Aorta (tissue), 5 donors: ENCODE measurements at regions not wholly inside any gene's neighbourhood (a gene's known extent, or its start where the extent isn't known, plus 50 kb on each side); places are given as distances from the start of the nearest gene placed in this dataset.
"Not testable (repeated sequence)": the region's sequence is repeated elsewhere in the genome, so short reads cannot be mapped to it uniquely, and the experiment has no call there.

Experiments
- ATAC-seq: fragments of 200-7000 bp; cut with Tn5 transposase; one replicate; pipeline ENCODE4 v1.9.1; 2022; ENCODE audit warnings: moderate library complexity; ENCODE audit not compliant: low FRiP score
- DNase-seq, 2 donors: peaks; one replicate each; pipeline ENCODE4 v3.0.0-alpha.2; 2020
- H3K27ac ChIP-seq, 2 donors: one replicate each; pipeline ENCODE4 v1.5.1; 2013; ENCODE audit warnings: low read length in 2 of 2, mild to moderate bottlenecking in 2 of 2, moderate library complexity in 2 of 2, control low read depth in 1 of 2, inconsistent platforms in 1 of 2, low read depth in 1 of 2
- H3K27me3 ChIP-seq, 2 donors: one replicate each; pipeline ENCODE4 v1.6.1; 2013; ENCODE audit warnings: control low read depth in 1 of 2, low read length in 1 of 2, mild to moderate bottlenecking in 1 of 2, moderate library complexity in 1 of 2; ENCODE audit not compliant: insufficient read depth in 2 of 2, control insufficient read depth in 1 of 2
- H3K36me3 ChIP-seq, 2 donors: one replicate each; pipeline ENCODE4 v1.6.1; 2013; ENCODE audit warnings: control low read depth in 1 of 2, low read length in 1 of 2, mild to moderate bottlenecking in 1 of 2; ENCODE audit not compliant: insufficient read depth in 2 of 2, control insufficient read depth in 1 of 2
- H3K4me1 ChIP-seq, 2 donors: one replicate each; pipeline ENCODE4 v1.6.1; 2013; ENCODE audit warnings: low read length in 2 of 2, control low read depth in 1 of 2, mild to moderate bottlenecking in 1 of 2, moderate library complexity in 1 of 2; ENCODE audit not compliant: insufficient read depth in 2 of 2, control insufficient read depth in 1 of 2
- H3K4me3 ChIP-seq, 2 donors: one replicate each; pipeline ENCODE4 v1.5.1; 2013; ENCODE audit warnings: low read length in 2 of 2, control low read depth in 1 of 2, mild to moderate bottlenecking in 1 of 2
- H3K9me3 ChIP-seq: one replicate; pipeline ENCODE4 v1.6.1; 2013; ENCODE audit warnings: mild to moderate bottlenecking, low read length; ENCODE audit not compliant: control insufficient read depth
- WGBS, 2 donors: extraction: QIAGEN DNeasy Blood & Tissue Kit; methylation state at CpG; one replicate each; pipeline ENCODE4 v1.1.7; 2013; 5-methylcytosine and 5-hydroxymethylcytosine counted together
- intact Hi-C, 2 donors: fragments of 100-400 bp; cut with DNase I; formaldehyde crosslinking; loops; one replicate each; pipeline versions ENCODE4 v1.14.2 to v1.15.0; 2022
- donor health status: healthy with polysubstance abuse.
- donor health status: Bipolar disorder and iron deficiency.
- donor health status: DM: no; HTN: no; CAD: no.
- donor health status: DM: no; HTN: no; CAD: no.
- donor health status: DM: yes; HTN: yes; CAD: no.

GRCh38 chr6:164751395-164751794 lies 558.0 kb downstream of the C6orf118 start:
- Histone ChIP-seq H3K9me3 (peaks cover 2% of the 10 kb centered on the region), H3K4me1 (no peaks in the 10 kb centered on the region), H3K36me3 (no peaks in the 10 kb centered on the region), H3K27ac (no peak overlapping the region), H3K27me3 (no peaks in the 10 kb centered on the region), H3K4me3 (no peak overlapping the region)
- intact Hi-C loops, result no loop called here
- 79 to 86% methylated on average over 5 of the region's 5 CpGs for WGBS, 2 donors
- no peak for DNase-seq
- no peak for ATAC-seq

GRCh38 chr6:164750128-164750527 lies 559.3 kb downstream of the C6orf118 start:
- intact Hi-C loops, result no loop called here
- H3K4me1 ChIP-seq, result no peaks in the 10 kb centered on the region
- ATAC-seq, result no peak

GRCh38 chr6:164749221-164750064 lies 560.0 kb downstream of the C6orf118 start:
- ATAC-seq (no peak), DNase-seq (peak in 1 of 2 donors; percentile 66)
- no peaks in the 10 kb centered on the region for H3K4me1 ChIP-seq
- peaks cover 0 to 3% of the 10 kb centered on the region in 2 donors for H3K27me3 ChIP-seq
- peaks cover 2% of the 10 kb centered on the region for H3K9me3 ChIP-seq
- intact Hi-C loops, result no loop called here
- no peaks in the 10 kb centered on the region for H3K36me3 ChIP-seq
- WGBS, 2 donors, result 16 to 20% methylated on average over 9 of the region's 9 CpGs
- H3K4me3 ChIP-seq, result no peak overlapping the region
- no peak overlapping the region for H3K27ac ChIP-seq

More at GRCh38 chr6:164750128-164750527, 559.3 kb downstream of the C6orf118 start:
- Histone ChIP-seq H3K36me3 (no peaks in the 10 kb centered on the region), H3K9me3 (peaks cover 2% of the 10 kb centered on the region), H3K27me3 (peaks cover 0 to 3% of the 10 kb centered on the region in 2 donors), H3K27ac (no peak overlapping the region), H3K4me3 (no peak overlapping the region)
- 95 to 97% methylated on average over 3 of the region's 3 CpGs for WGBS, 2 donors
- no peak for DNase-seq

GRCh38 chr6:164744301-164744700 lies 565.1 kb downstream of the C6orf118 start:
- 88 to 89% methylated on average over 4 of the region's 4 CpGs for WGBS, 2 donors
- no peaks in the 10 kb centered on the region for H3K4me1 ChIP-seq
- ATAC-seq, result no peak
- H3K27me3 ChIP-seq, result peaks cover 0 to 3% of the 10 kb centered on the region in 2 donors
- intact Hi-C loops, result no loop called here
- no peaks in the 10 kb centered on the region for H3K9me3 ChIP-seq
- no peak for DNase-seq
- no peaks in the 10 kb centered on the region for H3K36me3 ChIP-seq
- H3K27ac ChIP-seq, result no peak overlapping the region
- H3K4me3 ChIP-seq, result no peak overlapping the region

GRCh38 chr6:164741938-164742451 lies 567.4 kb downstream of the C6orf118 start:
- Histone ChIP-seq H3K27me3 (peaks cover 0 to 3% of the 10 kb centered on the region in 2 donors), H3K4me1 (no peaks in the 10 kb centered on the region), H3K36me3 (no peaks in the 10 kb centered on the region), H3K9me3 (no peaks in the 10 kb centered on the region), H3K4me3 (no peak overlapping the region), H3K27ac (no peak overlapping the region)
- DNase-seq (no peak), ATAC-seq (no peak)
- 58 to 63% methylated on average over 3 of the region's 3 CpGs for WGBS, 2 donors
- intact Hi-C loops, result no loop called here

GRCh38 chr6:164736090-164736489 lies 573.3 kb downstream of the C6orf118 start:
- H3K9me3 ChIP-seq, H3K4me1 ChIP-seq, H3K4me3 ChIP-seq, ATAC-seq, H3K36me3 ChIP-seq, H3K27me3 ChIP-seq, DNase-seq, H3K27ac ChIP-seq, intact Hi-C loops: not testable (repeated sequence)
- WGBS, 2 donors, result 93 to 94% methylated on average over 20 to 25 of the region's 25 CpGs

- no peaks in the 10 kb centered on the region for H3K4me1 ChIP-seq
- no peak overlapping the region for H3K4me3 ChIP-seq
- no peaks in the 10 kb centered on the region for H3K36me3 ChIP-seq
- intact Hi-C loops, result loop anchor here in 1 of 2 donors (2.0 kb wide), 1 partner anchor 61 kb away; no protein-coding TSS in a partner anchor
- WGBS, 2 donors, result 27 to 34% methylated on average over 4 of the region's 4 CpGs
- no peak for DNase-seq
- H3K27me3 ChIP-seq, result no peaks in the 10 kb centered on the region
- no peak overlapping the region for H3K27ac ChIP-seq
- H3K9me3 ChIP-seq, result no peaks in the 10 kb centered on the region
- ATAC-seq, result no peak
These were observed 577.9 kb downstream of the C6orf118 start for GRCh38 chr6:164731539-164731938.

- intact Hi-C loops, result no loop called here
- no peak overlapping the region for H3K4me3 ChIP-seq
- no peaks in the 10 kb centered on the region for H3K4me1 ChIP-seq
- 52 to 55% methylated on average over 4 of the region's 4 CpGs for WGBS, 2 donors
- H3K9me3 ChIP-seq, result no peaks in the 10 kb centered on the region
- no peak for ATAC-seq
- no peaks in the 10 kb centered on the region for H3K36me3 ChIP-seq
- H3K27ac ChIP-seq, result no peak overlapping the region
- H3K27me3 ChIP-seq, result no peaks in the 10 kb centered on the region
- no peak for DNase-seq
These were observed 587.9 kb downstream of the C6orf118 start for GRCh38 chr6:164721460-164721859.

- Histone ChIP-seq H3K27ac (no peak overlapping the region), H3K36me3 (no peaks in the 10 kb centered on the region), H3K9me3 (no peaks in the 10 kb centered on the region), H3K4me1 (no peaks in the 10 kb centered on the region), H3K27me3 (no peaks in the 10 kb centered on the region), H3K4me3 (no peak overlapping the region)
- ATAC-seq (no peak), DNase-seq (no peak)
- WGBS, 2 donors, result 74 to 83% methylated on average over 1 of the region's 1 CpG
- intact Hi-C loops, result no loop called here
These were observed 608.9 kb downstream of the C6orf118 start for GRCh38 chr6:164700497-164700896.
